ENCODE measurements at regions not wholly inside any gene's neighbourhood (a gene's known extent, or its start where the extent isn't known, plus 50 kb on each side); places are given as distances from the start of the nearest gene placed in this dataset.

DNA sequence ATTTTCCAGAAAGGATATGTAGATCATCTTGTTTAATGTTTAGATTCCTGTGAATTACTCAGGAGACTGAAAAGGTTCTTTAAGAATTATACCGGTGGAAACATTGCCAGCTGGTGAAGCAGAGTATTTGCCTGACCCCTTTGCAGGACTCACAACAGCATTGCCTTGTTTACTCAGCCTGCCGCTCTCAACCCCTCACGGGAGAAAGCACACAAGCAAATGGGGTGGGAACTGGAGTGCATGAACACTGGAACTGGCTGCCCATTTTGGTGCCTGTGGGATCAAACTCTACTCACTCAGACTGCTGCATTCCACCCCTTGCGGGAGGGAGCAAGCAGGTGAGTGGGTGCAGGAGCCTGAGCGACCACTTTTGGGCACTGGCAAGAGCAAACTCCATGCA lies 804.7 kb upstream of the SLITRK1 start:
- no peak for TF ChIP-seq POLR2AphosphoS5 (IDR thresholded peaks at IDR 0.05; ENCODE audit: borderline replicate concordance, low read depth, low read length)
- no peak for TF ChIP-seq EZH2 (IDR thresholded peaks at IDR 0.05)
